SJCRH30 (cell line): ENCODE measurements at regions not wholly inside any gene's neighbourhood (a gene's known extent, or its start where the extent isn't known, plus 50 kb on each side); places are given as distances from the start of the nearest gene placed in this dataset.
"Not testable (repeated sequence)": the region's sequence is repeated elsewhere in the genome, so short reads cannot be mapped to it uniquely, and the experiment has no call there.

Experiments
- DNase-seq, 2 experiments: peaks; one replicate each; pipeline ENCODE4 v3.0.0-alpha.2; 2015 to 2020
- H3K27ac ChIP-seq: fragments of 250-450 bp; sonication (Bioruptor Pico); 2 replicates; pipeline ENCODE4 v1.5.1; 2020; ENCODE audit warnings: mild to moderate bottlenecking, moderate library complexity
- H3K27me3 ChIP-seq: fragments of 250-450 bp; sonication (Bioruptor Pico); 2 replicates; pipeline ENCODE4 v1.5.1; 2020; ENCODE audit warnings: mild to moderate bottlenecking, moderate library complexity
- H3K36me3 ChIP-seq: fragments of 250-450 bp; sonication (Bioruptor Pico); 2 replicates; pipeline ENCODE4 v1.5.1; 2020; ENCODE audit warnings: mild to moderate bottlenecking, moderate library complexity
- H3K4me1 ChIP-seq: fragments of 250-450 bp; sonication (Bioruptor Pico); 2 replicates; pipeline ENCODE4 v1.5.1; 2020; ENCODE audit warnings: mild to moderate bottlenecking, moderate library complexity
- H3K4me3 ChIP-seq: fragments of 250-450 bp; sonication (Bioruptor Pico); 2 replicates; pipeline ENCODE4 v1.5.1; 2020; ENCODE audit warnings: mild to moderate bottlenecking, moderate library complexity
- H3K9me3 ChIP-seq: fragments of 250-450 bp; sonication (Bioruptor Pico); replicated peaks from 2 replicates; pipeline ENCODE4 v1.5.1; 2020; ENCODE audit warnings: mild to moderate bottlenecking, moderate library complexity

- Histone ChIP-seq H3K4me1 (no peaks in the 10 kb centered on the region), H3K9me3 (no peaks in the 10 kb centered on the region), H3K4me3 (no peak overlapping the region), H3K36me3 (no peaks in the 10 kb centered on the region), H3K27me3 (no peaks in the 10 kb centered on the region), H3K27ac (no peak overlapping the region)
- DNase-seq, result no peak
Measured at GRCh38 chr6:122153557-122153956, 245.9 kb upstream of the HSF2 start.

DNA sequence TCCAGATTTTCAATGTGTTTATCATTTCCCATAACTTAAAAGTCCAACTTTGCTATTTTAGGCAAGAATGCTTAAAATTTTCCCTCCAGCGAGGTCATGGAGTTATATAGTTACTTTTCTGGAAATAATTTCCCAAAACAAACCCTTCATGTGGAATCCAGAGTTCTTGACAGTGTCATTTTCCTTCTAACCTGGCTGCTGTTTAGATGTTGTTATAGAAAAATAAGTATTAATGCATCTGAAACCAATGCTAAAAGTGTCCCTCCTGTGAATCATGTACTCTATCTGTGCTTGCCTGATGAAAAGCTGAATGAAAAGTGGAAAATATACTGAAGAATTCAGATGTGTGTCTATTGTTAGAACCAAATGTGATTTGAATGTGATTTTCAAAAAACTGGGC lies 245.3 kb upstream of the HSF2 start:
- no peak for DNase-seq
- no peaks in the 10 kb centered on the region for H3K9me3 ChIP-seq
- no peak overlapping the region for H3K27ac ChIP-seq
- H3K4me1 ChIP-seq, result no peaks in the 10 kb centered on the region
- no peak overlapping the region for H3K4me3 ChIP-seq
- no peaks in the 10 kb centered on the region for H3K36me3 ChIP-seq
- no peaks in the 10 kb centered on the region for H3K27me3 ChIP-seq

DNA sequence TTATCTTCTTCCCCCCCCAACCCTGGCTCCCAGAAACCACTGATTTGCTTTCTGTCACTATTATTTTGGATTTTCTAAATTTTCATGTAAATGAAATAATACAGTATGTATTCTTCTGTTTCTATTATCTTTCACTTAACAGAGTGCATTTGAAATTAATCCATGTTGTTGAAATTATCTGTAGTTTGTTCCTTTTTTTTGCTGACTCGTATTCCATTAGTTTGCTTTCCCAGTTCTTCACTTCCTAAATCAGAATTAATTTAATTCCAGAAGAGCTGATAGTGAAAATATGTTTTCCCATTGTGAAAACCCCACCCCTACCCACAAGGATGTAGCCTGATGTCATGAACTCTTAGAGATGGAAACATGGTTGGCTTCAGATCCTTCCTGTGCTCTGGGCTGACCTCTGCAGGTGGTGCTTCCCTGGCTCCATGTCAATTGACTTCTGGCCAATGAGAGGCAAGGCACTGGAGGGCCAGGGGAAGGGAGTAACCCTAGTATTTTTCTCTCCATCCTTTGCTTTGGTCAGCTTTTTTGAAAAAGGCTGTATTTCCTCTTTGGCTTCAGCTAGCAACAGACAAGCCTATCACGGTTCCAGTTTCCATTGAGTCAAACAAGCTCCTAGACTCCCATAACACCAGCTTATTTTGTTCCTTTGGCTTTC lies 244.4 kb upstream of the HSF2 start:
- no peaks in the 10 kb centered on the region for H3K27me3 ChIP-seq
- DNase-seq, result no peak
- no peaks in the 10 kb centered on the region for H3K9me3 ChIP-seq
- H3K36me3 ChIP-seq, result no peaks in the 10 kb centered on the region
- no peak overlapping the region for H3K27ac ChIP-seq
- no peaks in the 10 kb centered on the region for H3K4me1 ChIP-seq
- no peak overlapping the region for H3K4me3 ChIP-seq

DNA sequence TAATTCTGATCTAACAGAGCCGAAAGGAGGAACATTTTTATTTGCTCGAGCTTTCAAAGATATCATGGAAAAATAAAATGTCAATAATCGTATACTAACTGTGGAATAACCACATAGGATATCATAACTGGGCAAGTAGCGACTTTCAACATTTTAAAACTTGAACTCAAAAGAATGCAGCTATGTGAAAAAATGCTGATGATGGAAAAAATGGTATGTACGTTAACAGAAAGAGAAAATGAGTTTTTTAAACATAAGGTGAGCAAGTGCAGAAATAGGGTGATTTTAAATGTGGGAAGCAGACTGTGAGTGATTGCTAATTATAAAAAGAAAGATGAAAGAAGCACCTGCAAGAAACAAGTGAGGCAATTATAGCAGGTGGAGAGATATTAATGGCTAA lies 238.3 kb upstream of the HSF2 start:
- DNase-seq, result no peak
- H3K36me3 ChIP-seq, result no peaks in the 10 kb centered on the region
- no peak overlapping the region for H3K27ac ChIP-seq
- H3K4me3 ChIP-seq, result no peak overlapping the region
- no peaks in the 10 kb centered on the region for H3K27me3 ChIP-seq
- no peaks in the 10 kb centered on the region for H3K9me3 ChIP-seq
- no peaks in the 10 kb centered on the region for H3K4me1 ChIP-seq

- Histone ChIP-seq H3K27me3 (no peaks in the 10 kb centered on the region), H3K27ac (no peak overlapping the region), H3K4me3 (no peak overlapping the region), H3K36me3 (no peaks in the 10 kb centered on the region), H3K9me3 (no peaks in the 10 kb centered on the region), H3K4me1 (no peaks in the 10 kb centered on the region)
- DNase-seq, result no peak
Measured at GRCh38 chr6:122165014-122165413, 234.4 kb upstream of the HSF2 start.

DNA sequence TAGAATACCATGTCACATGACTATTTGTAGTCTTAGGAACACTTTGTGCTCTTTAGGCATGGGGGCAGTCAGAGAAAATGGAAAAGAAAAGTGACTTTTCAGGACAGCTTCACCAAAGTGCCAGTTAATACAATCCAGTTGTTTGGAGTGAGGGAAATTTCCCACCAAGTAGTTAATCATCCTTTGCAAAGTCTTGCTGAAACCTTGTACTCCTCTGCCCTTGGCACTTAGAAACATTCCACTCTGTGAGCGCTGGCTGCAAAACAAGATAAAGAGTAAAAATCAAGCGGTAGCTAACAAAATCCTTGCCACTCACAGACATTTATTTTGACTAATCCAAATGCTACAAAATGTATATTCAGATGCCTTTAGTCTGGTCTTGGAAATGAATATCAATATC lies 229.2 kb upstream of the HSF2 start:
- Histone ChIP-seq H3K9me3 (no peaks in the 10 kb centered on the region), H3K36me3 (no peaks in the 10 kb centered on the region), H3K27me3 (no peaks in the 10 kb centered on the region), H3K27ac (no peak overlapping the region), H3K4me1 (no peaks in the 10 kb centered on the region), H3K4me3 (no peak overlapping the region)
- DNase-seq, result no peak

DNA sequence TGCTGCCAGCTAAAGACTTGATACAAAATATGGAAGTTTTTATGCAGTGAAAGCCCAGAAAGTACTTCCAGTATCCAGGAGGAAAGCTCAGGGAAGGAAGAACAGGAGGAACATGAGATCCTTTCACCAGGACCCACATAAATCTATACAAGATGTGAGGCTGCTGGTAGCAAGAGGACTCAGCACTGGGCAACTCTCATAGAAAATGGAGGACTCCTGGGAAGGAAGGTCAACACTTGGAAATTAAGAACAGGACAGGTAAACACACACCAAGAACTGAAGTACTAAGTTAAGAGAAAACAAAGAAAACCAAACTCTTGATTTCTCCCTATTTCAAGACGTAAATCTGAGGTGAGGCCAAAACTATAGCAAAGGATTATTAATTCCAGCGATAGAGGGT lies 220.5 kb upstream of the HSF2 start:
- no peak overlapping the region for H3K27ac ChIP-seq
- H3K27me3 ChIP-seq, result no peaks in the 10 kb centered on the region
- no peak for DNase-seq
- no peaks in the 10 kb centered on the region for H3K4me1 ChIP-seq
- no peaks in the 10 kb centered on the region for H3K36me3 ChIP-seq
- no peaks in the 10 kb centered on the region for H3K9me3 ChIP-seq
- no peak overlapping the region for H3K4me3 ChIP-seq

DNA sequence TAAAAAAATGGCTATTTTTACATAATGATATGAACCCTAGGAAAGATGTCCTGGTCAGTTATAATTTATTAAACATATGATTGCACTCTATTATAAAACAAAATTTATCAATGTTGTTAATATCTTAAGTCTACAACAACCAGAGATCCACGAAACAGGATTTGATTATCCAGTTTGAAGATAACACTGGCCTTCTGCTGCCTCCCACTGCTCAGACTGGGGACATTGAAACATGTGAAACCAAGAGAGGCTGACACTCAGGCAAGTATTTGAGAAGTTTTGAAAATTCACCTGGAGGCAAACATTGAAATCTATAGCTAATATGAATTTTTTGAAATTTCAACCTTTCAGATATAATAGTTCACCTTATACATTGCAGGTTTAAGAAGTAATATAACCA lies 219.3 kb upstream of the HSF2 start:
- H3K4me1 ChIP-seq, result no peaks in the 10 kb centered on the region
- no peak overlapping the region for H3K4me3 ChIP-seq
- no peaks in the 10 kb centered on the region for H3K36me3 ChIP-seq
- DNase-seq, result no peak
- H3K9me3 ChIP-seq, result no peaks in the 10 kb centered on the region
- H3K27ac ChIP-seq, result no peak overlapping the region
- H3K27me3 ChIP-seq, result no peaks in the 10 kb centered on the region

GRCh38 chr6:122182061-122182460 lies 217.4 kb upstream of the HSF2 start:
- Histone ChIP-seq H3K27ac (no peak overlapping the region), H3K4me3 (no peak overlapping the region), H3K27me3 (no peaks in the 10 kb centered on the region), H3K4me1 (no peaks in the 10 kb centered on the region), H3K9me3 (no peaks in the 10 kb centered on the region), H3K36me3 (no peaks in the 10 kb centered on the region)
- DNase-seq, result no peak

- no peaks in the 10 kb centered on the region for H3K4me1 ChIP-seq
- peak in 1 of 2 experiments; percentile 5 for DNase-seq
- H3K27ac ChIP-seq, result no peak overlapping the region
- H3K4me3 ChIP-seq, result no peak overlapping the region
- H3K27me3 ChIP-seq, result no peaks in the 10 kb centered on the region
- no peaks in the 10 kb centered on the region for H3K9me3 ChIP-seq
- H3K36me3 ChIP-seq, result no peaks in the 10 kb centered on the region
Measured at GRCh38 chr6:122184401-122184827, 215.0 kb upstream of the HSF2 start.

DNA sequence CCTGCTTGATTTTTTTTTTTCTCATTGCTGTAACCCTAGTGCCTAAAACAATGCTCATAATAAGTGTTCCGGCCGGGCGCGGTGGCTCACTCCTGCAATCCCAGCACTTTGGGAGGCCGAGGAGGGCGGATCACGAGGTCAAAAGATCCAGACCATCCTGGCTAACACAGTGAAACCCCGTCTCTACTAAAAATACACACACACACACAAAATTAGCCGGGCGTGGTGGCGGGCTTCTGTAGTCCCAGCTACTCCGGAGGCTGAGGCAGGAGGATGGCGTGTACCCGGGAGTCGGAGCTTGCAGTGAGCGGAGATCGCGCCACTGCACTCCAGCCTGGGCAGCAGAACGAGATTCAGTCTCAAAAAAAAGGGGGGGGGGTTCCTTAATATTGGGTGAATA lies 214.0 kb upstream of the HSF2 start:
- H3K9me3 ChIP-seq, DNase-seq, H3K4me3 ChIP-seq, H3K27me3 ChIP-seq, H3K4me1 ChIP-seq, H3K27ac ChIP-seq, H3K36me3 ChIP-seq: not testable (repeated sequence)

DNA sequence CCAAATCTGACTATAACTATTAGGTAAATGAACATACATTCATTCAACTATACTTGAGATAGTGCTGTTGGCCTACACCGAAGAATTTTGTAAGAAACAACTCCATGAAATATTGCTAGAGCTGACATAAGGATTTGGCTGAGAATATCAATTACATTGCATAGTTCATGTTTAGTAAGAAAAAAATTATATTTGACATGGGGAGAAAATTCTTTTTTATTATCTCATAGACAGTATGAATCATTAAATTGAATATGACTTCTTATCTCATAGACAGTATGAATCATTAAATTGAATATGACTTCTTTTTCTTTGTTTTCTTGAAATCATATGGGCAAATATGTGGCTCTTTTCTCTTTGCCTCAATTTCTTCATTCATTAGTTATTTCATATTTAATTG lies 212.3 kb upstream of the HSF2 start:
- no peak overlapping the region for H3K4me3 ChIP-seq
- no peak overlapping the region for H3K27ac ChIP-seq
- no peak for DNase-seq
- no peaks in the 10 kb centered on the region for H3K4me1 ChIP-seq
- no peaks in the 10 kb centered on the region for H3K27me3 ChIP-seq
- H3K9me3 ChIP-seq, result no peaks in the 10 kb centered on the region
- H3K36me3 ChIP-seq, result no peaks in the 10 kb centered on the region

GRCh38 chr6:122198922-122199321 lies 200.5 kb upstream of the HSF2 start:
- no peak for DNase-seq
- Histone ChIP-seq H3K27me3 (no peaks in the 10 kb centered on the region), H3K27ac (no peak overlapping the region), H3K36me3 (no peaks in the 10 kb centered on the region), H3K4me3 (no peak overlapping the region), H3K9me3 (no peaks in the 10 kb centered on the region), H3K4me1 (no peaks in the 10 kb centered on the region)

DNA sequence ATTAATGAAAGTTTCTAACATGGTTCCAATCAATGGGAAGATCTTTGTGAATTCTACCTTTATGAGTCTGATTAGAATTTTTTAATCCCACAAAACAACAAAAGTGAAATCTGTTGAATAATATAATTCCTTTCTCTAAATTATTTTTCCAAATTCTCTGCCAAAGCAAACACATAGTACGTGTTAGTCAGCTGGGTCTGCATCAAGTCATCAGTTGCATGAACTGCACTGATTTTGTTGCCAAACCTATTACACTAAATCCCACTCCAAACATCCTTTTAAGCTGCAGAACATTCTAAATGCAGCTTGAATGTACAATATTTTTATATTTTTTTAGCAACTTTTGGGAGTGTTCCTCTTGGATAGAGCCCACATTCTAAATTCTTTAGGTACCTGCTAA lies 199.0 kb upstream of the HSF2 start:
- Histone ChIP-seq H3K4me1 (no peaks in the 10 kb centered on the region), H3K27me3 (no peaks in the 10 kb centered on the region), H3K9me3 (no peaks in the 10 kb centered on the region), H3K27ac (no peak overlapping the region), H3K4me3 (no peak overlapping the region), H3K36me3 (no peaks in the 10 kb centered on the region)
- no peak for DNase-seq

GRCh38 chr6:122202576-122203137 lies 196.8 kb upstream of the HSF2 start:
- Histone ChIP-seq H3K27me3 (no peaks in the 10 kb centered on the region), H3K4me3 (no peak overlapping the region), H3K4me1 (no peaks in the 10 kb centered on the region), H3K36me3 (no peaks in the 10 kb centered on the region), H3K27ac (no peak overlapping the region), H3K9me3 (no peaks in the 10 kb centered on the region)
- no peak for DNase-seq

DNA sequence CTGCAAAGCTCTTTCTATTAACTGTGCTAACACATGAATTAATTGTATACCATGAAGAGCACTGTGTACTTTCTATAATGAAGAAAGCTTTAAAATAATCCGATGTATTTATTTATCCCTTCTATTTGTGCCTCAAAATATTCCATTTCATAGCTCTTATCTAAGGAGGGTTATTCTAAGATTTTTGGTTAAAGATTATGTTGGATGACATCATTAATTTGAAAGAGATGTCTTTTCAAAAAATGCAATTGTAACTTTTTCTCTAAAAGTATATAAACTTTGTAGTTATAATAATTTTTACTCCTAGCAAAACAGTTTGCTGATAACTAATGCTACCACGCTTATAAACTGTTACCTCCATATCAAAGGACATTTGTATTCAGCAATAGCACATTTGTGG lies 192.4 kb upstream of the HSF2 start:
- Histone ChIP-seq H3K4me1 (no peaks in the 10 kb centered on the region), H3K36me3 (no peaks in the 10 kb centered on the region), H3K27me3 (no peaks in the 10 kb centered on the region), H3K9me3 (no peaks in the 10 kb centered on the region), H3K4me3 (no peak overlapping the region), H3K27ac (no peak overlapping the region)
- DNase-seq, result no peak
